ENCODE measurements at regions not wholly inside any gene's neighbourhood (a gene's known extent, or its start where the extent isn't known, plus 50 kb on each side); places are given as distances from the start of the nearest gene placed in this dataset.
"Not testable (repeated sequence)": the region's sequence is repeated elsewhere in the genome, so short reads cannot be mapped to it uniquely, and the experiment has no call there.

- peak in 1 of 2 experiments; percentile 57 for TF ChIP-seq E2F6 (IDR thresholded peaks at IDR 0.05; ENCODE audit: borderline replicate concordance in 1 of 2, extremely low read depth in 1 of 2, insufficient read depth in 1 of 2, insufficient read length in 1 of 2, low read depth in 1 of 2, low read length in 1 of 2, poor library complexity in 1 of 2, severe bottlenecking in 1 of 2)
- TF ChIP-seq CTCF (IDR thresholded peaks at IDR 0.05 in 2 of 3, conservative IDR thresholded peaks at IDR 0.05 in 1 of 3; ENCODE audit: insufficient read depth in 2 of 3, low read depth in 1 of 3, low read length in 3 of 3); ATF6 (CRISPR knock-in tag; IDR thresholded peaks at IDR 0.05); SP1 (CRISPR knock-in tag; IDR thresholded peaks at IDR 0.05); GATAD2A (IDR thresholded peaks at IDR 0.05); RERE (CRISPR knock-in tag; IDR thresholded peaks at IDR 0.05; ENCODE audit: borderline replicate concordance): not testable (repeated sequence)
These were observed 684.8 kb upstream of the TPTE start for GRCh38 chr21:9836547-9836946.
